HL-60 (cell line): ENCODE measurements at regions not wholly inside any gene's neighbourhood (a gene's known extent, or its start where the extent isn't known, plus 50 kb on each side); places are given as distances from the start of the nearest gene placed in this dataset.
"Not testable (repeated sequence)": the region's sequence is repeated elsewhere in the genome, so short reads cannot be mapped to it uniquely, and the experiment has no call there.

Experiments
- CTCF ChIP-seq: IDR thresholded peaks from one replicate; pipeline ENCODE4 v1.5.1; 2011; ENCODE audit warnings: low read length, control low read depth, inconsistent platforms; ENCODE audit not compliant: insufficient read depth
- GABPA ChIP-seq: IDR thresholded peaks from 2 replicates; pipeline ENCODE4 v1.6.1; 2012; ENCODE audit warnings: low read depth
- POLR2AphosphoS5 ChIP-seq: IDR thresholded peaks from 2 replicates; pipeline ENCODE4 v1.6.1; 2012; ENCODE audit warnings: low read depth

GRCh38 chr9:19873188-19873587, 84.4 kb upstream of the SLC24A2 start:
- TF ChIP-seq POLR2AphosphoS5, CTCF, GABPA: not testable (repeated sequence)
